ENCODE measurements at regions not wholly inside any gene's neighbourhood (a gene's known extent, or its start where the extent isn't known, plus 50 kb on each side); places are given as distances from the start of the nearest gene placed in this dataset.

DNA sequence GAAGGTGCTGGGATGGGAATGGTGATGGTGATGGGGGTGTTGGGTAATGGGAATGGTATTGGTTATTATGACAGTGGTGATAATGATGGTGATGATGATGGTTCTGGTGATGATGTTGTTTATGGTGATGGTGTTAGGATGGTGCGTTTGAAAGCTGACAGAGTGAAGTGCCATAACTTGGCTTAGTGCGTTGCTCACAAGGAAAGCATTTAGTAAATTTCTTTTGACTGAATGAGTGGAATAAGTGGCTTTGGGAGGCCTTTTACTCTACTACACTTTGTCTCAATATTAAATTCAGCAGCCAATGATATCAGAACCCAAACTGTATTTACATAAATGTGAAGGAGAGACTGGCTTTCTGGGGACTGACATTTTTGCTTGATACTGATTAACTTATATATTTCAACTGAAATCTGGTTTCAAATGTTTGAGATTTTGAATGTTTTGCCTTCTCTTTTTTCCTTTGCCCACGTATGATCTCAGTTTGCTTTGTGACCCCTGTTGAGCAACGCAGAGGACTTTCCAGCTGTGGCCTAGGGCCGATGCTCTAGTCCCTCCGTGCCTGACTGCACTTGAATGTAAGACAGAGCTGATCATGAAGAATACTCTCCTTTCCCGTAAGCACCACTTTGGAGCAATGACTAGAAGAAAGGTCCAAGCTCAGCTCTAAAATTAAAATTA, 128.5 kb upstream of the SH3BP4 start:
- no peak overlapping the region for H3K27ac ChIP-seq
- TF ChIP-seq, protein P1, sequence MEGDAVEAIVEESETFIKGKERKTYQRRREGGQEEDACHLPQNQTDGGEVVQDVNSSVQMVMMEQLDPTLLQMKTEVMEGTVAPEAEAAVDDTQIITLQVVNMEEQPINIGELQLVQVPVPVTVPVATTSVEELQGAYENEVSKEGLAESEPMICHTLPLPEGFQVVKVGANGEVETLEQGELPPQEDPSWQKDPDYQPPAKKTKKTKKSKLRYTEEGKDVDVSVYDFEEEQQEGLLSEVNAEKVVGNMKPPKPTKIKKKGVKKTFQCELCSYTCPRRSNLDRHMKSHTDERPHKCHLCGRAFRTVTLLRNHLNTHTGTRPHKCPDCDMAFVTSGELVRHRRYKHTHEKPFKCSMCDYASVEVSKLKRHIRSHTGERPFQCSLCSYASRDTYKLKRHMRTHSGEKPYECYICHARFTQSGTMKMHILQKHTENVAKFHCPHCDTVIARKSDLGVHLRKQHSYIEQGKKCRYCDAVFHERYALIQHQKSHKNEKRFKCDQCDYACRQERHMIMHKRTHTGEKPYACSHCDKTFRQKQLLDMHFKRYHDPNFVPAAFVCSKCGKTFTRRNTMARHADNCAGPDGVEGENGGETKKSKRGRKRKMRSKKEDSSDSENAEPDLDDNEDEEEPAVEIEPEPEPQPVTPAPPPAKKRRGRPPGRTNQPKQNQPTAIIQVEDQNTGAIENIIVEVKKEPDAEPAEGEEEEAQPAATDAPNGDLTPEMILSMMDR (conservative IDR thresholded peaks at IDR 0.05) = no peak

DNA sequence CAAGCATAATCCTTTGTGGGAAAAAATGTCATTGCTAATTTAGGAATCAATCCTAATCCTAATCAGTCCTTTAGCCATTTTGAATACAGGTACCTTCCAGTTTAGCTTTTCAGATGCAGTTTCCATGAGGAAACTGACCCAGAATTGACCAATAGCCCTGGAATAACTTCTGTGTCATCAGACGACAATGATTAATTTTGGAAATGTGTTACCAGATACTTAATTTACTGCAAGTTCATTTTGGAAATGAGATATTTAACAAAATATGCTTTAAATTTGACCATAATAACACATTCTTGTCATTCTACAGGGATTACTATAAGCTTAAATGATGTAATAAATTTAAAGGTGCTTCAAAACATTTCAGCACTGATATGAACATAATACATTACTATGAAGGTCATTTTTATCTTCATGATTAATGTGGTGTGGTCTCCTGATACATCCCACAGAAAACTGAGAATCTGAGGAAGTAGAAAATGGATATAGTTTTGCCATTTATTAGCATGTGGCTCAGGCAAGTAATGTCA, 129.8 kb upstream of the SH3BP4 start:
- no peak overlapping the region for H3K27ac ChIP-seq
- TF ChIP-seq, protein P1 (conservative IDR thresholded peaks at IDR 0.05) = no peak

DNA sequence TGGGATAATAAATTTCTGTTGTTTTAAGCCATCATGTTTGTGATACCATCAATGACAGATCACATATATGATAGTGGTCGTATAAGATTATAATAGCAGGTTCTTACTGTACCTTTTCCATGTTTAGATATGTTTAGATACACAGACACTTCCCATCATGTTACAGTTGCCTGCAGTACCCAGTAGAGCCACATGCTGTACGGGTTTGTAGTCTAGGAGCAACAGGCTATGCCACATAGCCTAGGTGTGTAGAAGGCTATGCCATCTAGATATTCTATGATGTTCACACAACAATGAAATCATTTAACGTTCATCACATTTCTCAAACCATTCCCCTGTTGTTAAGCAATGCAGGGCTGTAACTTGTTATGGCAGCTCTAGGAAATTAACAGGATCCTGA, 132.9 kb upstream of the SH3BP4 start:
- TF ChIP-seq, protein P1 (conservative IDR thresholded peaks at IDR 0.05) = peak; percentile 31
- no peak overlapping the region for H3K27ac ChIP-seq

DNA sequence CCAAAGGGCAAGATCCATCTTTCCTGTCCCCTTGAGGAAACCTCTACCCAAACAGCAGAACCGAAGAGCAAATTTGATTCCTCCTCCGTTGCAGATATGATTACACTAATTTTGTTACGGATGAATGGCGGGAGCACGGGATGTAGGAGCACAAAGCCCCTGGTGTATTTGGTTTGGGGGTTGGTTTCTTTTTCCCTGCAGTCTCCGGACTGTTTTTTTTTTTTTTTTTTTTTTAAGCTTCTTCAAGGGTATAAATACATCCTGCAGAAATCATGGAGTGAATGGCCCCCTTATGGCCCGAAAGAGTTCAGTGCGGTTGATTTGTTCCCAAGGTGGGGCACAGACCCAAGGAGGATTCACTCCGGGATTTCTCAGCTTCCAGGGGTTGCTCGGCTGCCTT, 135.3 kb upstream of the SH3BP4 start:
- TF ChIP-seq, protein P1 (conservative IDR thresholded peaks at IDR 0.05) = no peak
- H3K27ac ChIP-seq = no peak overlapping the region

DNA sequence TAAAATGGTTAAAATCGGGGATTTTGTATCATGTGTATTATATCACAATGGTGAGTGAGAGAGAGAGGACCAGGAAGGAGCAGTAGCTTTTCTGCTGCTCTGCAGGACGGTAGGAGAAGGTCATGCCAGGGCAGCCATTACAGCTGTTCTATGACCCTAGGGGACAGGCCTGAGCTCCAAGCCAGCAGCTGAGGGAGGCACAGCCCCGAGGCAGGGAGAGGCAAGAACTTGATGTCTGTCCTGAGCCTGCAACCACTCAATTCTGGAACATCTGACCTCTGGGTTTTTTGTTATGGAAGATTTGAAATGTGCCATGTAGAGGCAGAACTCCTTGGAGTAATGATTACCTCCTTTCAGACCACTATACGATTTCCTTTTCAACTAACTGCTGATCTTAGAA, 135.8 kb upstream of the SH3BP4 start:
- TF ChIP-seq, protein P1 (conservative IDR thresholded peaks at IDR 0.05) = no peak

DNA sequence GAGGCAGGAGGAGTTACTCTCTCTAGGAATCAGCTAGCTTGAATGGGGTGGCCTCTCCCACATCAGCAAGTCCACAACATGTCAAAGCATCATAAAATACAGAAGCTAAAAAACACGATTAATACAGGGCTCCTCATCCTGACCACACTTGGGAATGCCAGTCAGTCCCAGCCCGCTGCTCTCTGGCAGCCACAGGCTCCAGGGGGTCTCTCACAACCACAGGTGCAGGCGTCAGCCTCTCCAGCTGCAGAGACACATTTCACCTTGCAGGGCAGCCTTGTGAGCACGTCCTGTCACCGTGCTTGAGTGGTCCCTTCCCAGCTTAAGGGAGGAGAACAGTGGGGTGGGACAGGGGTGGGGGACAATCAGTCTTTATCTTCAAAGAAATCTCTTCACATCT, 137.4 kb upstream of the SH3BP4 start:
- TF ChIP-seq, protein P1 (conservative IDR thresholded peaks at IDR 0.05) = no peak
- no peak overlapping the region for H3K27ac ChIP-seq

More for the DNA sequence above, 135.8 kb upstream of the SH3BP4 start:
- H3K27ac ChIP-seq = no peak overlapping the region

DNA sequence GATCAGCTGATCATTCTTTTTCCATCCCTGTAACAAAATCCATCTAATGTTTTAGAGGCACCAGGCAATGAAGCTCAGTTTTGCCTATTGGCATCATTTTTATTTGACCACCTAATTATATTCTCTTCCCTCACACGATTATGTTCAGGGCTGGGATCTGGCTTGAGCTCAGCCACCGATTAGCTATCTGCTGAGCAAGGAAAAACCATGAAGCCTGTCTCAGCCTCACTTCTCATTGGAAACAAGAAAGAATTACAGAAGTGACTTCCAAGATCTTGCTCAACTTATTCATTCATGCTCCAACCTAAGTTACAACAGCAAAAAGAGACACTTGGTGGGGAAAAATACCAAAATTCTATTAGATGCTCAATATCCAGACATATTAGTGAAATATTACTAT, 139.0 kb upstream of the SH3BP4 start:
- TF ChIP-seq, protein P1 (conservative IDR thresholded peaks at IDR 0.05) = no peak
- no peak overlapping the region for H3K27ac ChIP-seq

Measured in VCaP (cell line).